Large intestine (tissue), 3 donors: ENCODE measurements at regions not wholly inside any gene's neighbourhood (a gene's known extent, or its start where the extent isn't known, plus 50 kb on each side); places are given as distances from the start of the nearest gene placed in this dataset.
"Not testable (repeated sequence)": the region's sequence is repeated elsewhere in the genome, so short reads cannot be mapped to it uniquely, and the experiment has no call there.

Source experiments
- DNase-seq, 2 donors: peaks; one replicate each; pipeline versions ENCODE4 v3.0.0 to v3.0.0-alpha.2; 2013
- H3K27ac ChIP-seq: one replicate; pipeline ENCODE4 v1.5.1; 2013; ENCODE audit warnings: low read length
- H3K27me3 ChIP-seq: 2 replicates; pipeline ENCODE4 v1.6.1; 2013; ENCODE audit warnings: low read length; ENCODE audit not compliant: control insufficient read depth, insufficient read depth
- H3K36me3 ChIP-seq: 2 replicates; pipeline ENCODE4 v1.6.1; 2013; ENCODE audit warnings: low read length; ENCODE audit not compliant: control insufficient read depth, insufficient read depth
- H3K4me1 ChIP-seq: one replicate; pipeline ENCODE4 v1.6.1; 2013; ENCODE audit warnings: low read length; ENCODE audit not compliant: control insufficient read depth, insufficient read depth
- H3K4me3 ChIP-seq: one replicate; pipeline ENCODE4 v1.5.1; 2013; ENCODE audit warnings: low read length
- H3K9me3 ChIP-seq: one replicate; pipeline ENCODE4 v1.6.1; 2013; ENCODE audit warnings: mild to moderate bottlenecking, low read depth, low read length, moderate library complexity; ENCODE audit not compliant: control insufficient read depth
- WGBS: methylation state at CpG from one replicate; pipeline ENCODE4 v1.1.5; 2013; ENCODE audit warnings: low lambda C conversion rate; ENCODE audit not compliant: insufficient coverage; 5-methylcytosine and 5-hydroxymethylcytosine counted together

DNA sequence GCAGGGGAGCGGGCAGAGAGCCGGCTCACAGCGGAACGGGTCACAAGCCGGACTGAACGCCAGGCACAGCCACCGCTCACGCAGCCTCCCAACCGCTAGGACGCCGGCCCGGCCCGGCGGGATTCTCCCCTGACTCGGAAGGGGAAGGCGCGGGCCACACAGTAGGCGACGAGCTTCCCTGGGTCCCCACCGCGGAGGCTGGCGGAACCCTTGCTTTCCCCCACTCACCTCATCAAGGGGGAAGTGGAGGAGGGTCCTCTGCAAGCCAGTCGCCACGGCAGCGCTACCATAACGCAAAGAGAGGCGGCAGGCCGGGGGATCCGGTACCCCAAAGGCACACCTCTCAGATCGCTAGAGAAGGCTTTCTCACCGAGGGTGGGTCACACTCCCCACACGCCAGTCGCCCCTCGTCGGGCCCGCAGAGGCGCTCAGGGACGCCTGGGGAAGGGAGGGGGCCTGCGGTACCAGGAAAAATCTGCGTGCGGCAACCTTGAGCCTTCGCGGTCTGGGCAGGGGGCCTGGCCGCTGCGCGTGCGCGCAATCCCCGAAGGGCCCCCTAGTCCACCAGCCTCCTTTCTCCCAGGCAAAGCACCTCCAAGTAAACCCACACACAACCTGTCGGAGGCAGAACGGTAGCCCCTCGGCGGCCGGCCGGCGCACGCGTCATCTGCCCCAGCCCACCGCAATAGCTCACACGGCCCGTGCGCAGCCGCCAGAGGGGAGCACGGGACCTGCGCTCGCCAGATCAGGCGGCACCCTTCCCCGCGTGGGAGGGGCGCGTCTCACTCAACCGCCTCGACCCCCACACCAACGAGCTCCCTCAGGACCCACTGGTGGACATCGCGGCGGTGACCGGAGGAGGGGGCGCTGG lies 95.8 kb upstream of the ANKRD30BL start:
- WGBS, result no CpG with 5 or more reads among the region's 79 CpGs
- H3K9me3 ChIP-seq, result peaks cover 23% of the 10 kb centered on the region
- H3K27me3 ChIP-seq, result peaks cover 32% of the 10 kb centered on the region
- H3K4me3 ChIP-seq, result peak overlapping the region; percentile 18
- not testable (repeated sequence) for H3K4me1 ChIP-seq, H3K36me3 ChIP-seq, H3K27ac ChIP-seq
- peak in 1 of 2 donors; percentile 29 for DNase-seq

DNA sequence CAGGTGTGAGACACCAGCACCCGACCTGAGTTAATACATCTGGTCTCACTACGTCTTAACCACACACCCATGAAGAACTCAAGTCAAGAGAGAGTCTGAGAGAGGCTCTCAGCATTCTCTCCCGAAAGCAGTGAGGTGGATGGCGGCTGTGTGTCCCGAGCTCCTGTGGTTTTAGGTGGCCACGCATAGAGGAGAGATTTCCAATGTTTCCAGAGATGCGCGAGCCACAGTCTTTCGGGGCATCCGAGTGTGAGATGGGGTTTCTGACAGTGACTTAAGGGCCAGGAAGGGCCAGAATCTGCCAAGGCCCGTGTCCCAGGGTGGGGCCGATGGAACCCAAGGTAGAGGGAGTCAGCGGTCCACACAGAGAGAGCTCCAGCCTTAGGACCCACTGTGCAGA lies 97.5 kb upstream of the ANKRD30BL start:
- H3K4me3 ChIP-seq, H3K27ac ChIP-seq, DNase-seq, H3K36me3 ChIP-seq, H3K4me1 ChIP-seq, H3K9me3 ChIP-seq: not testable (repeated sequence)
- H3K27me3 ChIP-seq, result peaks cover 32% of the 10 kb centered on the region
- no CpG with 5 or more reads among the region's 13 CpGs for WGBS

DNA sequence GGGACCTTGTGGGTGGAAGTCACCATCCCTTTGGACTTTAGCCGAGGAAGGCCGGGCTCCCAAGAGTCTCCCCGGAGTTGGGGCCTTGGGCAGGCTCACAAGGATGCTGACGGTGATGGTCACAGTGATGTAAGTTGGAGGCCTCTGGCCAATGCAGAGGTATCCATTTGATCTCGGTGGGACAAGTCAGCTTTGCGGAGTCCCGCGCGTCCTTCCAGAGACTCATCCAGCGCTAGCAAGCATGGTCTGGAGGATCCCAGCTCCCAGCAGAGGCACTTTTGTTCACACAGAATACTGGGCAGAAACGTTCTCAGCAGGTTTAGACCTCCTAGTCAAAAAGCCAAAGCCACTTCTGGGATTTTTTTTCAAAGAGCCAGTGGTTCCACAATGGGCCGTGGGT lies 103.8 kb upstream of the ANKRD30BL start:
- not testable (repeated sequence) for DNase-seq, H3K4me3 ChIP-seq, H3K9me3 ChIP-seq, H3K27ac ChIP-seq, H3K27me3 ChIP-seq, H3K36me3 ChIP-seq, H3K4me1 ChIP-seq
- no CpG with 5 or more reads among the region's 12 CpGs for WGBS

- no peaks in the 10 kb centered on the region for H3K27me3 ChIP-seq
- H3K27ac ChIP-seq, result no peak overlapping the region
- no peaks in the 10 kb centered on the region for H3K36me3 ChIP-seq
- DNase-seq, result no peak
- no peaks in the 10 kb centered on the region for H3K4me1 ChIP-seq
- H3K9me3 ChIP-seq, result no peaks in the 10 kb centered on the region
- 78% methylated on average over 1 of the region's 1 CpG for WGBS
- no peak overlapping the region for H3K4me3 ChIP-seq
Measured at GRCh38 chr2:132267105-132267497, 105.3 kb upstream of the ANKRD30BL start.

GRCh38 chr2:132267498-132268283 lies 105.9 kb upstream of the ANKRD30BL start:
- H3K4me3 ChIP-seq, H3K27me3 ChIP-seq, H3K27ac ChIP-seq, H3K9me3 ChIP-seq, H3K36me3 ChIP-seq, H3K4me1 ChIP-seq: not testable (repeated sequence)
- 23% methylated on average over 5 of the region's 31 CpGs for WGBS
- peak in 1 of 2 donors; percentile 67 for DNase-seq

DNA sequence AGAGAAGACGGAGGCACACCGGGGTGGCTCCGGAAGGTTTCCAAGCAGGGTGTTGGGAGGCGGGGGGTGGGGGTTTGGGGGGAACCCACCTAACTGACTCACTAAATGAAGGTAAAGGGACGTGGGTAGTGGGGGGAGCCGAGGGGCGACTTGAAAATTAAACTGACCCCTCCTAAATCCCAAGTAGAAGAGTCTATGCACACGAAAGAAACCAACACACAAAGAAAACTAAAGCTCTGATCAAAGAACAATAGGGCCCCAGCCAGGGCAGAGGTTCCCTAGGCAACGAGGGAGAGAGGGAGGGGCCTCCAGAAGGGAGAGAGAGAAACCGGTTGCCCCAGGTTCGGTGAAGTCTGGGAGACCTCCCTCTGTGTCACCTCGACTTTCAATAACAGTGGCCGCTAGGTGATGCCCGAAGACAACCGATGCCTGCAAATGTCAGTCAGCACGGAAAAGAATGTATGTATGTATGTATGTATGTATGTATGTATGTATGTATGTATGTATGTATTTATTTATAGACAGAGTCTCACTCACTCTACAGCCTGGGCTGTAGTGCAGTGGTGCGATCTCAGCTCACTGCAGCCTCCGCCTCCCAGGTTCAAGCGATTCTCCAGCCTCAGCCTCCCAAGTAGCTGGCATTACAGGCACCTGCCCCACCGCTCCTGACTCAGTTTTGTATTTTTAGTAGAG lies 106.7 kb upstream of the ANKRD30BL start:
- not testable (repeated sequence) for H3K27ac ChIP-seq

GRCh38 chr2:132268977-132269523 lies 107.3 kb upstream of the ANKRD30BL start:
- H3K27ac ChIP-seq, result no peak overlapping the region
- DNase-seq, result no peak
- H3K27me3 ChIP-seq, result no peaks in the 10 kb centered on the region
- no peaks in the 10 kb centered on the region for H3K4me1 ChIP-seq
- no peaks in the 10 kb centered on the region for H3K36me3 ChIP-seq
- no peaks in the 10 kb centered on the region for H3K9me3 ChIP-seq
- H3K4me3 ChIP-seq, result no peak overlapping the region
- WGBS, result 73% methylated on average over 3 of the region's 19 CpGs

More for the DNA sequence above, 106.7 kb upstream of the ANKRD30BL start:
- DNase-seq, result peak; percentile 87 to 92
- H3K27me3 ChIP-seq, H3K36me3 ChIP-seq, H3K4me1 ChIP-seq, H3K9me3 ChIP-seq: not testable (repeated sequence)
- no CpG with 5 or more reads among the region's 20 CpGs for WGBS
- peak overlapping the region; percentile 37 for H3K4me3 ChIP-seq

DNA sequence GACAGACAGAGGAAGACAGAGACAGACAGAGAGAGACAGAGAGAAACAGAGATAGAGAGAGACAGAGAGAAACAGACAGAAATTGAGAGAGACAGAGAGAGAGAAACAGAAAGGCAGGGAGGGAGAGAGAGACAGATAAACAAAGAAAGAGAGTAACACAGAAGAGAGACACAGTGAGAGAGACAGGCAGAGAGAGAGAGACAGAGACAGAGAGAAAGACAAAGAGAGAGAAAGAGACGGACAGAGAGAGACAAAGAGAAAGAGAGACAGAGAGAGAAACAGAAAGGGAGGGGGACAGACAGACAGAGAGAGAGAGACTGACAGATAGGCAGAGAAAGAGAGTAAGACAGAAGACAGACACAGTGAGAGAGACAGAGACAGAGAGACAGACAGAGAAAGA lies 108.5 kb upstream of the ANKRD30BL start:
- 100% methylated on average over 1 of the region's 1 CpG for WGBS

GRCh38 chr2:132270981-132271546 lies 109.3 kb upstream of the ANKRD30BL start:
- Histone ChIP-seq H3K4me3 (no peak overlapping the region), H3K36me3 (no peaks in the 10 kb centered on the region), H3K27ac (no peak overlapping the region), H3K4me1 (no peaks in the 10 kb centered on the region), H3K9me3 (no peaks in the 10 kb centered on the region), H3K27me3 (no peaks in the 10 kb centered on the region)
- DNase-seq, result no peak

More for the DNA sequence above, 108.5 kb upstream of the ANKRD30BL start:
- no peaks in the 10 kb centered on the region for H3K27me3 ChIP-seq
- H3K4me1 ChIP-seq, result no peaks in the 10 kb centered on the region
- no peaks in the 10 kb centered on the region for H3K9me3 ChIP-seq
- H3K36me3 ChIP-seq, result no peaks in the 10 kb centered on the region
- no peak for DNase-seq
- H3K27ac ChIP-seq, result no peak overlapping the region
- H3K4me3 ChIP-seq, result no peak overlapping the region

- not testable (repeated sequence) for H3K4me3 ChIP-seq, H3K4me1 ChIP-seq, DNase-seq, H3K36me3 ChIP-seq, H3K9me3 ChIP-seq, H3K27ac ChIP-seq, H3K27me3 ChIP-seq
- WGBS, result 100% methylated on average over 1 of the region's 11 CpGs
Measured at GRCh38 chr2:132271794-132272193, 110.0 kb upstream of the ANKRD30BL start.
